HepG2 (cell line): ENCODE measurements at regions not wholly inside any gene's neighbourhood (a gene's known extent, or its start where the extent isn't known, plus 50 kb on each side); places are given as distances from the start of the nearest gene placed in this dataset.

Source experiments
- ATAC-seq: fragments of 200-7000 bp; cut with Tn5 transposase; 3 replicates; pipeline ENCODE4 v1.9.1; 2020; ENCODE audit warnings: mild to moderate bottlenecking, moderate library complexity
- BruUV-seq: library from RNA; stranded (reverse); fragments of 400-500 nt; replicated peaks from 2 replicates; lab custom pipeline; 2021; lab: Mats Ljungman, UMichigan
- CTCF ChIA-PET: fragments of 300-600 bp; formaldehyde crosslinking; extraction: SDS; loops from one replicate; lab custom pipeline; 2021; ENCODE audit warnings: low total read pairs, inconsistent platforms, low intra/inter-chr PET ratio; lab: Yijun Ruan, JAX
- POLR2A ChIA-PET: fragments of 350-600 bp; sonication (Branson Sonifier 250); formaldehyde crosslinking; loops from one replicate; lab custom pipeline; 2020; ENCODE audit warnings: antibody characterized with exemption, inconsistent platforms; lab: Yijun Ruan, JAX
- DNase-seq: peaks from one replicate; pipeline ENCODE4 v3.0.0-alpha.2; 2015; ENCODE audit warnings: low spot score
- FAIRE-seq: peaks from 3 replicates; lab custom pipeline; 2011; peaks lifted over from hg19 to GRCh38; lab: Jason Lieb, UNC
- H2AFZ ChIP-seq: one replicate; pipeline ENCODE4 v1.6.1; 2011; ENCODE audit warnings: low read length, inconsistent platforms
- H3K27ac ChIP-seq: fragments of 300-600 bp; 3 replicates; pipeline ENCODE4 v1.8.0; 2011; ENCODE audit warnings: mixed run types, mild to moderate bottlenecking, mixed read lengths, low read length, inconsistent platforms; ENCODE audit not compliant: insufficient read depth; ENCODE audit errors: extremely low read length
- H3K27me3 ChIP-seq, 2 experiments: fragments of 200-600 bp in 1 of 2; 2 replicates in 1 of 2; 3 replicates in 1 of 2; pipeline versions ENCODE4 v1.6.0 to v1.8.0; 2011; ENCODE audit warnings: low read length in 2 of 2, mild to moderate bottlenecking in 2 of 2, moderate library complexity in 2 of 2, inconsistent platforms in 1 of 2; ENCODE audit not compliant: insufficient read depth in 2 of 2, control insufficient read depth in 1 of 2
- H3K36me3 ChIP-seq, 2 experiments: fragments of 200-600 bp in 1 of 2; replicated peaks in 1 of 2; 2 replicates in 1 of 2; 3 replicates in 1 of 2; pipeline versions ENCODE4 v1.5.1 to v1.8.0; 2011; ENCODE audit warnings: low read length in 2 of 2, inconsistent platforms in 1 of 2; ENCODE audit not compliant: insufficient read depth in 2 of 2, control insufficient read depth in 1 of 2
- H3K4me1 ChIP-seq: 2 replicates; pipeline ENCODE4 v1.5.1; 2012; ENCODE audit warnings: low read length, inconsistent platforms; ENCODE audit not compliant: insufficient read depth
- H3K4me2 ChIP-seq: 2 replicates; pipeline ENCODE4 v1.6.0; 2011; ENCODE audit warnings: low read depth, low read length, inconsistent platforms
- H3K4me3 ChIP-seq, 3 experiments: fragments of 200-600 bp in 1 of 3; sonication (generic), shearing (Covaris generic) in 1 of 3; replicated peaks in 1 of 3; 2 replicates each; pipeline ENCODE4 v1.5.1; 2011 to 2016; ENCODE audit warnings: low read length in 3 of 3, inconsistent platforms in 2 of 3, low read depth in 2 of 3, mild to moderate bottlenecking in 2 of 3, control low read depth in 1 of 3, mixed read lengths in 1 of 3; ENCODE audit not compliant: insufficient read depth in 1 of 3
- H3K79me2 ChIP-seq: one replicate; pipeline ENCODE4 v1.6.1; 2011; ENCODE audit warnings: low read length, inconsistent platforms; ENCODE audit not compliant: insufficient read depth
- H3K9ac ChIP-seq: 2 replicates; pipeline ENCODE4 v1.6.0; 2011; ENCODE audit warnings: mild to moderate bottlenecking, low read depth, low read length, inconsistent platforms; ENCODE audit not compliant: insufficient read depth
- H3K9me3 ChIP-seq: 2 replicates; pipeline ENCODE4 v1.5.1; 2012; ENCODE audit warnings: mild to moderate bottlenecking, low read length
- H4K20me1 ChIP-seq: 2 replicates; pipeline ENCODE4 v1.6.0; 2011; ENCODE audit warnings: inconsistent platforms, mild to moderate bottlenecking, low read length, moderate library complexity; ENCODE audit not compliant: insufficient read depth
- ARHGAP35 ChIP-seq: sonication (generic); formaldehyde crosslinking; IDR thresholded peaks from 2 replicates; pipeline ENCODE4 v1.9.0; 2022; ENCODE audit warnings: mild to moderate bottlenecking, inconsistent platforms, moderate library complexity, missing genetic modification reagents, borderline replicate concordance
- FOSL1 ChIP-seq: sonication (generic); formaldehyde crosslinking; IDR thresholded peaks from 2 replicates; pipeline ENCODE4 v1.9.0; 2021; ENCODE audit warnings: missing genetic modification reagents, borderline replicate concordance
- NCOA1 ChIP-seq: sonication (generic); formaldehyde crosslinking; IDR thresholded peaks from 2 replicates; pipeline ENCODE4 v1.9.0; 2021; ENCODE audit warnings: missing genetic modification reagents
- PHF21A ChIP-seq: sonication (generic); formaldehyde crosslinking; IDR thresholded peaks from 2 replicates; pipeline ENCODE4 v1.5.0; 2020; ENCODE audit warnings: mild to moderate bottlenecking, missing genetic modification reagents
- PLRG1 ChIP-seq: fragments of 450-650 bp; conservative IDR thresholded peaks from 2 replicates; pipeline ENCODE4 v1.6.1; 2016
- REXO4 ChIP-seq: sonication (generic); formaldehyde crosslinking; IDR thresholded peaks from 2 replicates; pipeline ENCODE4 v1.8.0; 2022; ENCODE audit warnings: missing genetic modification reagents, mild to moderate bottlenecking, borderline replicate concordance
- RFX5 ChIP-seq: IDR thresholded peaks from 2 replicates; pipeline ENCODE4 v1.6.1; 2011; ENCODE audit warnings: low read depth, low read length, improper control_type of control experiment
- TARDBP ChIP-seq: sonication (generic); formaldehyde crosslinking; IDR thresholded peaks from 2 replicates; pipeline ENCODE4 v1.8.0; 2022; ENCODE audit warnings: mild to moderate bottlenecking, missing genetic modification reagents
- TFE3 ChIP-seq: IDR thresholded peaks from 2 replicates; pipeline ENCODE4 v1.6.1; 2016
- TMF1 ChIP-seq: sonication (generic); formaldehyde crosslinking; IDR thresholded peaks from 2 replicates; pipeline ENCODE4 v1.8.1; 2022; ENCODE audit warnings: low read depth, missing genetic modification reagents
- ZNF143 ChIP-seq: sonication (generic); formaldehyde crosslinking; IDR thresholded peaks from 2 replicates; pipeline ENCODE4 v1.4.0; 2020; ENCODE audit warnings: missing genetic modification reagents
- ZNF468 ChIP-seq: sonication (generic); formaldehyde crosslinking; IDR thresholded peaks from 2 replicates; pipeline ENCODE4 v1.8.0; 2022; ENCODE audit warnings: mild to moderate bottlenecking, moderate library complexity, missing genetic modification reagents
- ZNF564 ChIP-seq: sonication (generic); formaldehyde crosslinking; IDR thresholded peaks from 2 replicates; pipeline ENCODE4 v1.8.1; 2023; ENCODE audit warnings: mild to moderate bottlenecking, missing genetic modification reagents
- ZNF609 ChIP-seq: sonication (generic); formaldehyde crosslinking; IDR thresholded peaks from 2 replicates; pipeline ENCODE4 v1.4.0; 2020; ENCODE audit warnings: mild to moderate bottlenecking, missing genetic modification reagents, borderline replicate concordance
- WGBS: methylation state at CpG from one replicate; pipeline ENCODE4 v1.1.6; 2017; ENCODE audit warnings: low lambda C conversion rate; 5-methylcytosine and 5-hydroxymethylcytosine counted together
- in situ Hi-C: cut with HindIII; loops from 2 replicates; pipeline ENCODE4 v1.10.0; 2017; ENCODE audit warnings: low pct_unique_long_range_greater_than_20kb; ENCODE audit not compliant: extremely low pct_ligation_motif_present
- intact Hi-C: fragments of 100-400 bp; cut with micrococcal nuclease; formaldehyde crosslinking; loops from one replicate; pipeline ENCODE4 v1.10.0; 2022; ENCODE audit not compliant: unreplicated experiment
- TF ChIP-seq, protein P1 (sequence below): sonication (generic); formaldehyde crosslinking; IDR thresholded peaks from 2 replicates; pipeline ENCODE4 v1.4.0; 2020; ENCODE audit warnings: mild to moderate bottlenecking, missing genetic modification reagents

- no peaks in the 10 kb centered on the region for H3K27me3 ChIP-seq
- TF ChIP-seq REXO4 (no peak), PLRG1 (no peak), RFX5 (no peak), ZNF143 (CRISPR knock-in tag) (no peak), NCOA1 (CRISPR knock-in tag) (no peak), ZNF468 (CRISPR knock-in tag) (no peak), ZNF564 (CRISPR knock-in tag) (no peak), ZNF609 (CRISPR knock-in tag) (no peak), TFE3 (CRISPR knock-in tag) (no peak), ARHGAP35 (CRISPR knock-in tag) (no peak), TARDBP (CRISPR knock-in tag) (no peak), TMF1 (CRISPR knock-in tag) (no peak), PHF21A (no peak), FOSL1 (CRISPR knock-in tag) (no peak)
- TF ChIP-seq, protein P1, sequence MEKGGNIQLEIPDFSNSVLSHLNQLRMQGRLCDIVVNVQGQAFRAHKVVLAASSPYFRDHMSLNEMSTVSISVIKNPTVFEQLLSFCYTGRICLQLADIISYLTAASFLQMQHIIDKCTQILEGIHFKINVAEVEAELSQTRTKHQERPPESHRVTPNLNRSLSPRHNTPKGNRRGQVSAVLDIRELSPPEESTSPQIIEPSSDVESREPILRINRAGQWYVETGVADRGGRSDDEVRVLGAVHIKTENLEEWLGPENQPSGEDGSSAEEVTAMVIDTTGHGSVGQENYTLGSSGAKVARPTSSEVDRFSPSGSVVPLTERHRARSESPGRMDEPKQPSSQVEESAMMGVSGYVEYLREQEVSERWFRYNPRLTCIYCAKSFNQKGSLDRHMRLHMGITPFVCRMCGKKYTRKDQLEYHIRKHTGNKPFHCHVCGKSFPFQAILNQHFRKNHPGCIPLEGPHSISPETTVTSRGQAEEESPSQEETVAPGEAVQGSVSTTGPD (CRISPR knock-in tag) = no peak
- no peak overlapping the region for H3K9ac ChIP-seq
- no peak overlapping the region for H3K4me2 ChIP-seq
- no peak for FAIRE-seq
- no peaks in the 10 kb centered on the region for H3K36me3 ChIP-seq
- no peak for ATAC-seq
- CTCF ChIA-PET = no interaction called here
- no peaks in the 10 kb centered on the region for H3K79me2 ChIP-seq
- POLR2A ChIA-PET = no interaction called here
- intact Hi-C loops = no loop called here
- BruUV-seq = no TSS peak
- in situ Hi-C loops = no loop called here
- H4K20me1 ChIP-seq = no peaks in the 10 kb centered on the region
- no peak overlapping the region for H3K27ac ChIP-seq
- WGBS = 72% methylated on average over 3 of the region's 3 CpGs
- no peak overlapping the region for H2AFZ ChIP-seq
- DNase-seq = no peak
- H3K4me3 ChIP-seq = no peak overlapping the region
- peaks cover 41% of the 10 kb centered on the region for H3K4me1 ChIP-seq
- H3K9me3 ChIP-seq = peaks cover 14% of the 10 kb centered on the region; the same call in 1 of the 2 replicates
These were observed 497.9 kb downstream of the IGSF11 start for GRCh38 chr3:118536764-118537163.
